ENCODE measurements at regions not wholly inside any gene's neighbourhood (a gene's known extent, or its start where the extent isn't known, plus 50 kb on each side); places are given as distances from the start of the nearest gene placed in this dataset.

DNA sequence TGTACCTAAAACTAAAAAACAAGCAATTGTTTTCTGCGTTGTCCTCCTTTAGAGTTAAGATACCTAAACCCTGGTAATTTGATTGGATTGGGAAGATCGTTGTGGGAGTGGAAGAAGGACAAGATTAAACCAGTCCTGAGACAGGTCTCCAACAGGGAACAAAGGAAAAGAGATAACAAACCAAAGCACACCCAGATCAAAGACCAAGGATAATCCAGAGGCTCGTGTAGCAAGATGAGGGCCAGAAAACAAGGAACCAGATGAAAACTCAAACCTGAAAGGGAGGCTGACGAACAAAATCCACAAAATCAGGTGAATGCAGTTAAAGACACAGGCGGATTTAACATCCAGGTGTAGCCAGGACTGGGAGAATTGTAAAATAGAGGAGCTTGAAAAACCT is 618.1 kb downstream of the SLCO4C1 start:
- Histone ChIP-seq H3K79me2 (replicated peaks; ENCODE audit: insufficient read depth) (no peaks in the 10 kb centered on the region), H3K4me2 (peak overlapping the region; percentile 42), H3K9me2 (ENCODE audit: insufficient read depth) (no peaks in the 10 kb centered on the region), H3K4me3 (peak overlapping the region; percentile 28; the same call in 1 of the 2 replicates), H3K27ac (ENCODE audit: low read depth) (no peak overlapping the region), H3F3A (replicated peaks; ENCODE audit: low read depth) (no peaks in the 10 kb centered on the region), H2AFZ (peak overlapping the region; percentile 92), H3K36me3 (ENCODE audit: insufficient read depth) (no peaks in the 10 kb centered on the region), H3K4me1 (ENCODE audit: insufficient read depth) (peaks cover 11% of the 10 kb centered on the region), H4K20me1 (replicated peaks; ENCODE audit: insufficient read depth) (no peaks in the 10 kb centered on the region), H3K27me3 (ENCODE audit: insufficient read depth) (no peaks in the 10 kb centered on the region)
- no peak for TF ChIP-seq CTCF (conservative IDR thresholded peaks at IDR 0.05; ENCODE audit: low read depth in 2 of 2)
- no peak for TF ChIP-seq JUNB (IDR thresholded peaks at IDR 0.05; ENCODE audit: unreplicated experiment)
- TF ChIP-seq ZNF331 (CRISPR knock-in tag; IDR thresholded peaks at IDR 0.05; ENCODE audit: low read depth) = no peak
- no peak for TF ChIP-seq CREB1 (CRISPR knock-in tag; IDR thresholded peaks at IDR 0.05; ENCODE audit: low read depth)
- no peak for TF ChIP-seq POLR2AphosphoS5 (IDR thresholded peaks at IDR 0.05; ENCODE audit: low read depth)
- TF ChIP-seq REST (IDR thresholded peaks at IDR 0.05; ENCODE audit: unreplicated experiment) = no peak
- no peak for TF ChIP-seq ZNF114 (CRISPR knock-in tag; IDR thresholded peaks at IDR 0.05)
- TF ChIP-seq STAT1 (IDR thresholded peaks at IDR 0.05; ENCODE audit: unreplicated experiment) = no peak
- TF ChIP-seq, protein P1, sequence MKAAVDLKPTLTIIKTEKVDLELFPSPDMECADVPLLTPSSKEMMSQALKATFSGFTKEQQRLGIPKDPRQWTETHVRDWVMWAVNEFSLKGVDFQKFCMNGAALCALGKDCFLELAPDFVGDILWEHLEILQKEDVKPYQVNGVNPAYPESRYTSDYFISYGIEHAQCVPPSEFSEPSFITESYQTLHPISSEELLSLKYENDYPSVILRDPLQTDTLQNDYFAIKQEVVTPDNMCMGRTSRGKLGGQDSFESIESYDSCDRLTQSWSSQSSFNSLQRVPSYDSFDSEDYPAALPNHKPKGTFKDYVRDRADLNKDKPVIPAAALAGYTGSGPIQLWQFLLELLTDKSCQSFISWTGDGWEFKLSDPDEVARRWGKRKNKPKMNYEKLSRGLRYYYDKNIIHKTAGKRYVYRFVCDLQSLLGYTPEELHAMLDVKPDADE (IDR thresholded peaks at IDR 0.05) = no peak
- TF ChIP-seq NANOG (IDR thresholded peaks at IDR 0.05; ENCODE audit: borderline replicate concordance) = no peak
- TF ChIP-seq EZH2 (IDR thresholded peaks at IDR 0.05; ENCODE audit: low read depth, unreplicated experiment) = no peak
- TF ChIP-seq, protein P2, sequence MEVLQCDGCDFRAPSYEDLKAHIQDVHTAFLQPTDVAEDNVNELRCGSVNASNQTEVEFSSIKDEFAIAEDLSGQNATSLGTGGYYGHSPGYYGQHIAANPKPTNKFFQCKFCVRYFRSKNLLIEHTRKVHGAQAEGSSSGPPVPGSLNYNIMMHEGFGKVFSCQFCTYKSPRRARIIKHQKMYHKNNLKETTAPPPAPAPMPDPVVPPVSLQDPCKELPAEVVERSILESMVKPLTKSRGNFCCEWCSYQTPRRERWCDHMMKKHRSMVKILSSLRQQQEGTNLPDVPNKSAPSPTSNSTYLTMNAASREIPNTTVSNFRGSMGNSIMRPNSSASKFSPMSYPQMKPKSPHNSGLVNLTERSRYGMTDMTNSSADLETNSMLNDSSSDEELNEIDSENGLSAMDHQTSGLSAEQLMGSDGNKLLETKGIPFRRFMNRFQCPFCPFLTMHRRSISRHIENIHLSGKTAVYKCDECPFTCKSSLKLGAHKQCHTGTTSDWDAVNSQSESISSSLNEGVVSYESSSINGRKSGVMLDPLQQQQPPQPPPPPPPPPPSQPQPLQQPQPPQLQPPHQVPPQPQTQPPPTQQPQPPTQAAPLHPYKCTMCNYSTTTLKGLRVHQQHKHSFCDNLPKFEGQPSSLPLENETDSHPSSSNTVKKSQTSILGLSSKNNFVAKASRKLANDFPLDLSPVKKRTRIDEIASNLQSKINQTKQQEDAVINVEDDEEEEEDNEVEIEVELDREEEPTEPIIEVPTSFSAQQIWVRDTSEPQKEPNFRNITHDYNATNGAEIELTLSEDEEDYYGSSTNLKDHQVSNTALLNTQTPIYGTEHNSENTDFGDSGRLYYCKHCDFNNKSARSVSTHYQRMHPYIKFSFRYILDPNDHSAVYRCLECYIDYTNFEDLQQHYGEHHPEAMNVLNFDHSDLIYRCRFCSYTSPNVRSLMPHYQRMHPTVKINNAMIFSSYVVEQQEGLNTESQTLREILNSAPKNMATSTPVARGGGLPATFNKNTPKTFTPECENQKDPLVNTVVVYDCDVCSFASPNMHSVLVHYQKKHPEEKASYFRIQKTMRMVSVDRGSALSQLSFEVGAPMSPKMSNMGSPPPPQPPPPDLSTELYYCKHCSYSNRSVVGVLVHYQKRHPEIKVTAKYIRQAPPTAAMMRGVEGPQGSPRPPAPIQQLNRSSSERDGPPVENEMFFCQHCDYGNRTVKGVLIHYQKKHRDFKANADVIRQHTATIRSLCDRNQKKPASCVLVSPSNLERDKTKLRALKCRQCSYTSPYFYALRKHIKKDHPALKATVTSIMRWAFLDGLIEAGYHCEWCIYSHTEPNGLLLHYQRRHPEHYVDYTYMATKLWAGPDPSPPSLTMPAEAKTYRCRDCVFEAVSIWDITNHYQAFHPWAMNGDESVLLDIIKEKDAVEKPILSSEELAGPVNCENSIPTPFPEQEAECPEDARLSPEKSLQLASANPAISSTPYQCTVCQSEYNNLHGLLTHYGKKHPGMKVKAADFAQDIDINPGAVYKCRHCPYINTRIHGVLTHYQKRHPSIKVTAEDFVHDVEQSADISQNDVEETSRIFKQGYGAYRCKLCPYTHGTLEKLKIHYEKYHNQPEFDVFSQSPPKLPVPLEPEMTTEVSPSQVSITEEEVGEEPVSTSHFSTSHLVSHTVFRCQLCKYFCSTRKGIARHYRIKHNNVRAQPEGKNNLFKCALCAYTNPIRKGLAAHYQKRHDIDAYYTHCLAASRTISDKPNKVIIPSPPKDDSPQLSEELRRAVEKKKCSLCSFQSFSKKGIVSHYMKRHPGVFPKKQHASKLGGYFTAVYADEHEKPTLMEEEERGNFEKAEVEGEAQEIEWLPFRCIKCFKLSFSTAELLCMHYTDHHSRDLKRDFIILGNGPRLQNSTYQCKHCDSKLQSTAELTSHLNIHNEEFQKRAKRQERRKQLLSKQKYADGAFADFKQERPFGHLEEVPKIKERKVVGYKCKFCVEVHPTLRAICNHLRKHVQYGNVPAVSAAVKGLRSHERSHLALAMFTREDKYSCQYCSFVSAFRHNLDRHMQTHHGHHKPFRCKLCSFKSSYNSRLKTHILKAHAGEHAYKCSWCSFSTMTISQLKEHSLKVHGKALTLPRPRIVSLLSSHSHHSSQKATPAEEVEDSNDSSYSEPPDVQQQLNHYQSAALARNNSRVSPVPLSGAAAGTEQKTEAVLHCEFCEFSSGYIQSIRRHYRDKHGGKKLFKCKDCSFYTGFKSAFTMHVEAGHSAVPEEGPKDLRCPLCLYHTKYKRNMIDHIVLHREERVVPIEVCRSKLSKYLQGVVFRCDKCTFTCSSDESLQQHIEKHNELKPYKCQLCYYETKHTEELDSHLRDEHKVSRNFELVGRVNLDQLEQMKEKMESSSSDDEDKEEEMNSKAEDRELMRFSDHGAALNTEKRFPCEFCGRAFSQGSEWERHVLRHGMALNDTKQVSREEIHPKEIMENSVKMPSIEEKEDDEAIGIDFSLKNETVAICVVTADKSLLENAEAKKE (CRISPR knock-in tag; IDR thresholded peaks at IDR 0.05) = no peak
- no peak for TF ChIP-seq EZH2phosphoT487 (IDR thresholded peaks at IDR 0.05; ENCODE audit: unreplicated experiment)
- DNase-seq (ENCODE audit: low spot score) (peak; percentile 25), ATAC-seq (peak; percentile 65)
- Mint-ChIP-seq H3K36me3 (ENCODE audit: low read depth) (no peaks in the 10 kb centered on the region), H3K4me3 (peak overlapping the region; percentile 2; the same call in 1 of the 3 replicates), H3K4me1 (peaks cover 8% of the 10 kb centered on the region), H3K9me3 (no peaks in the 10 kb centered on the region), H3K27ac (no peak overlapping the region), H3K27me3 (ENCODE audit: insufficient read depth, low read depth, poor library complexity) (peaks cover 4% of the 10 kb centered on the region)
